HuH-7.5 (cell line): ENCODE measurements at regions not wholly inside any gene's neighbourhood (a gene's known extent, or its start where the extent isn't known, plus 50 kb on each side); places are given as distances from the start of the nearest gene placed in this dataset.
"Not testable (repeated sequence)": the region's sequence is repeated elsewhere in the genome, so short reads cannot be mapped to it uniquely, and the experiment has no call there.

ENCODE experiments used
- DNase-seq: peaks from one replicate; pipeline ENCODE4 v3.0.0; 2011; ENCODE audit warnings: low spot score

DNA sequence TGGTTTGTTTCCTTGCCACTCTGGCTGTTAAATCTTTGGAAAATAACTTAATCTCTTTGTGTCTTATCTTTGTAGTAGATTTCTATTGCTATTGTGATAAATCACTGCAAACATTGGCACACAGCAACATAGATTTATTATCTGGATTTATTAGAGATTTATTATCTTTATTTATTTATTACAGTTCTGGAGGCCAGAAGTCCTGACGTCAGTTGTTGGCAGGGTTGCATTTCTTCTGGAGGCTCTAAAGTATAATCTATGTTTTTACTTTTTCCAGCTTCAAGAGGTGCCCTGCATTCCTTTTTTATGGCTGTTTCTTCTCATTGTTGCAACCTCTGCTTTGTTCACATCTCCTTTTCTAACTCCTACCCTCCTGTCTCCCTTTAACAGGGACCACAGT, 542.8 kb downstream of the GRXCR1 start:
- no peak for DNase-seq

DNA sequence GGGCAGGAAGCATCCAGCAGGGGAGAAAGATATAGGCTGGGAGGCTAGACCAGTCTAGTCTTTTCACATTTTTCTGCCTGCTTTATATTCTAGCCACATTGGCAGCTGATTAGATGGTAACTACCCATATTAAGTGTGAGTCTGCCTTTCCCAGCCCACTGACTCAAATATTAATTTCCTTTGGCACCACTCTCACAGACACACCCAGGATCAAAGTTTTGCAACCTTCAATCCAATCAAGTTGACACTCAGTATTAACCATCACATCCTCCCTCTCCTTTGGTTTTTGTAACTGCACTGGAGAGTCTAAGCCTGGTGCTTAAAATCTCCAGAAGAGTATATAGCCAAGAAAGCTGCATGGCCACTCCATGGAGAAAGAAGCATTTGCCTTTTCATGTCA, 560.4 kb downstream of the GRXCR1 start:
- no peak for DNase-seq

DNA sequence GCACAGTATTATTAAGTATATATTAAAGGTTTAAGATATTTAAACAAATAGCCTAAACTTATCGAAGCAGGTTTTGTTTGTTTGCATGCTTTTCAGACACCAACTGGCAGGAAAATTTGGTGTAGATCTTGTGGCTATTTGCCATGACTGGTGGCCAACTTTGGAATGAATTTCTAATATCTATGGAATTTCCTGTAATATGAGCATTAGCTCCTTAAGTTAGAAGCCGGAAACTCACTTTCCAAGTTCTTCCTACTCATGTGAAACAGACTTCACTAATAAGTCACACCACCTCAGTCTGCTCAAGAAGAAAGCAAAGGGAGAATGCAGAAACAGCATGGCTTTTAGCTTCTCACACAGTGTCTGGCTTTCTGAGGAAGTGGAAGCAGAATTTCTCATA, 563.9 kb downstream of the GRXCR1 start:
- DNase-seq = no peak

DNA sequence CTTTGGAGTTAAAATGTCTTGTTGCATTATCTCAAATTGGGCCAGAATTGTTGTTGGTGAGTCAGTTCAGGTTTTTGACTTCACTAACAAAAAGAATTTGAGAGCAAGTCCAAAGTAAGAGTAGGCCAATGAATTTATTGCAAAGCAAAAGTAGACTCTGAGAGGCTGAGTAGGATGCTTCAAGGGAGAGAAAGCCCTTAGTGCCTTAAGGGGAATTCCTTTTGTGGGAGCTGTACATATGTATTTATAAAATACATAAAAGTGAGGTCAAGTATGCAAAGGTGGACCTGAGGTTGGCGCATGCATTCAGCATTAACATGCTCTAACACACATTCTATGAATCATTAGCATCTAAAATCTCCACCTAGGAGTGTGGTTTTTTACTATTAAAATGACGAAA, 565.4 kb downstream of the GRXCR1 start:
- no peak for DNase-seq

DNA sequence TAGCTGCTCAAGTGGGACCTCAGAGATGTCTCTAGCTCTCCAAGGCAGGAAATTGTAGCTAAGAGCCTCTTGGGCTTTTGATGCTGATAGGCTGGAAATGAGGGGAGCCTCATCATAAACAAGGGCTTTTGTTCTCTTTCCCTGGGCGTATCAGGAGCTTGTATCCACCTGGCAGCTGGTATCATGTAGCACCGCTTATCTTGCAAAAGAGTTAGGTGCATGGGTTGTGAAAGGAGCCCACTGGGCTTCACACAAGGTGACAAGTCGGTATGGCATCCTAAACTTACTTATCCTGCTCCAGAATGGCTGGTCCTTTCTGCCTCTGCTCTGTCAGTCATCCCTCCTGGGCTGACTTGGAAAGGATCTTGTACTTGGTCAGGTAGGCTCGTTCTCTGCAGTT, 565.8 kb downstream of the GRXCR1 start:
- DNase-seq = no peak

DNA sequence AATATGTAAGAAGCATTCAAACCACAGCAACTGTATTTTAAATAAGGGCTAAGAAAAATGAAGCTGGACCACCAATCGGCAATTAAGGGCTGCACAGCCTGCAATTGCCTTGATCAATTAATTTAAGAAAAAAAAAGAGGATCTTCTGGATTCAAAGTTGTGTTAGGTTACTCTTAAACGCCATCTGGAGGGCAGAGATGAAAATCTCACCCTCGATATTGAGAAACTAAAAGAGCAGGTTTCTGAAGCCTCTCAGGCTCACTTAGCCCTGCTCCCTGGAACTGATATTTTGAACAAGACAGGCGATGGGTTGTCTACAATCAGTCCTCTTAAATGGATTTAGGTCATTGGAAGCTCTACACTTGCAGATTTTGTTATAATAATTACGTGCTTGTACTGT, 579.4 kb downstream of the GRXCR1 start:
- DNase-seq = no peak

DNA sequence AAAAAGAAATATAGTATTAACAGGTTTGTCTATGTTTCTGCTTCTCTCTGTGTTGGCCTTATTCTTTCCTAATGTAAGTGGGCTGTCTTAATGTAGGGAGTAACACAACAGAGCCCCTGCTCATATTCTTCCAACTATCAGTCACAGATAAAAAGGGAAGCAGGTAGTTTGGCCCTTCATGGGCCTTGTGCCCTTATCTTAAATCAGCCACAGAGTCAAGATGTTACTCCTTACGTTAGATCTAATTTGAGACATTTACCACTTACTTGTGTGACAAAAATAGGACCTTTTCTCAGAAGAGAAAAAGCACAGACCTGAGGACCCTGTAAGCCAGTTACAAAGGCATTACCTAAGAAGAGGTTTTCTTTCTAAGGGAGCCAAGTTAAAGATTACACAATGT, 589.0 kb downstream of the GRXCR1 start:
- no peak for DNase-seq

DNA sequence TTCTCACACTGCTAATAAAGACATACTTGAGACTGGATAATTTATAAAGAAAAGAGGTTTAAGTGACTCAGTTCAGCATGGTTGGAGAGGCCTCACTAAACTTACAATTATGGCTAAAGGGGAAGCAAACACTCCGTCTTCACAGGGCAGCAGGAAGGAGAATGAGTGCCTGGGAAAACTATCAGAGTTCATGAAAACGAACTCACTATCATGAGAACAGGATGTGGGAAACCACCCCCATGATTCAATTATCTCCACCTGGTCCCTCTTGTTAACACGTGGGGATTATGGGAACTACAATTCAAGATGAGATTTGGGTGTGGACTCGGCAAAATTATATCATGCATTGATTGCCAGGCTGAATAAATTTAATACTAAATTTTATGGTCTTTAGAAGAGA, 592.7 kb downstream of the GRXCR1 start:
- DNase-seq = no peak

DNA sequence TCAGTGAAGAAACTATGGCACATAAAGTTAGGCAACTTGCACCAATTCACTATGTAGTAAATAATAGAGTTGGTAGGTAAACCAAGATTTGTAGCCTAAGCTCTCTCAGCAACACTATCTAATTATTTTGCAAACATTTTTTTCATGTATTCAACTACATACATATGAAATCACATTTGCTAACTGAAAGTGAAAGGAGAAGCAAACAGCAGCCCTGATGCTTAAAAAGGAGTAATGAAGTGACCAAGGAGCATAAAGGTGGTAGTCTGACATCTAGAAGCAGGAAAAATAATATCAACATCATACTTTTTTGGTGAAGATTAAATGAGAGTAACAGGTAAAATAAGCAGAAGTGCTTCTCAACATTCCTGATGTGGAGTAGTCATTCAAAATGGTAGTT, 603.7 kb downstream of the GRXCR1 start:
- DNase-seq = no peak

DNA sequence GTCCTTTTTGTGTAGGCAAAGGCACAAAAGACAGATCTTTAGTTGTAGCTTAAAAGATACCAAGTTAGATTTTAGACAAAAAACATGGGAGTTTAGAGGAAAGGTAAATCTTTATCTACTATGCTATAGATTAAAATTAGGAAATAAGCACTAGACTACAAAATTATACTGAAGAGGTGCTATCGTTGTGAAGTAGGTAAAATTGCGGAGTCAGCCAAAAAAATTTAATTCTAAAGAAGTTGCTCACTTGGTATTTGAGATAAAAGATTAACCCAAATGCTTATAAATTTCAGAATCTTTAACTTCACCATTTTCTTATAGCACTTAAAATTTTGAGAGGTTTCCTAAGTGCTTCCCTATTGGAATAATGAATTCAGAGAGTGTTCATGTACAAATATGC, 604.1 kb downstream of the GRXCR1 start:
- no peak for DNase-seq

DNA sequence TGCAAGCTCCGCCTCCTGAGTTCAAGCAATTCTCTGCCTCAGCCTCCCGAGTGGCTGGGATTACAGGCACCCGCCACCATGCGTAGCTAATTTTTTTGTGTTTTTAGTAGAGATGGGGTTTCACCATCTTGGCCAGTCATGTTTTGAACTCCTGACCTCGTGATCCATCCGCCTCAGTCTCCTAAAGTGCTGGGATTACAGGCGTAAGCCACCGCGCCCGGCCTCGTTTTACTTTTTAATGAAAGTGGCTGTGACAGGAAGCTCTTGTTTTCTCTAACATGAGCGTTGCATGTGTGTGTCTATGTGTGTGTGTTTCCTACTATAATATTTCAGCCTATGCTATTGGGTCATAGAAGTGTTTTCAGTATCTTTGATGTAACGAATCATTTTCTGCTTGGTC, 613.3 kb downstream of the GRXCR1 start:
- not testable (repeated sequence) for DNase-seq

DNA sequence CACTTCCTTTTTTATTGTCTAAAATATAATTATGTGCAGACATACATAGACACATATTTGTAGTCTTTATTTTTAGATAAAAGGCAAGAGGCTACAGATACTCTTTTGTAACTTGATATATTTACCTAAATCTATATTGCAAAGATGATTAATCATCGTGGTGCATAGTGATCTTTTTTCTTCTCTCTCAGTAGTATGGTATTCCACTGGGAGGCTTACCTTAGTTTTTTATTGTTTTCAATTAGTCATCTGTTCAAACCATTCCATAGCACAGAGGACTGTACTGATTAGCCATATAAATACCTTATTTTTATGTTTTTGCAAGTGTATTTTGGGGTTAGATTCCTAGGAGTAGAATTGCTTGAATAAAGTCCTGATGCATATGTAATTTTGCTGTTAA, 619.7 kb downstream of the GRXCR1 start:
- DNase-seq = no peak

DNA sequence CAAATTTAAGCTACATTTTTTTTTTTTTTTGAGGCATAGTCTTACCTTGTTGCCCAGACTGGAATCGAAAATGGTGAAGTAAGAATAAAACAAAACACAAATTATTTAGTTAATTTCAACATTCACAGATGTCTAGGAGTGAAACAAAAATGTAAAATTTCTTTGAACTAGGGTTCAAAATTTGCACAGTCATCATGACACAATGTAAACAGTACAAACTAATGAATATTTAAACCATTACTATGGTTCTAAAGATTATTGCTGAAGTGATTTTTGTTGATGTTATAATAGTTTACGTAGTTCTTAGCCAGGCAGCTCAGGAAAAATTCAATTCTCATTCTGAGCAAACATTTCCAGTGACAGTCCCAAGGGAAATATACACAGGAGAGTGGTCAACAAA, 633.1 kb downstream of the GRXCR1 start:
- DNase-seq = no peak

DNA sequence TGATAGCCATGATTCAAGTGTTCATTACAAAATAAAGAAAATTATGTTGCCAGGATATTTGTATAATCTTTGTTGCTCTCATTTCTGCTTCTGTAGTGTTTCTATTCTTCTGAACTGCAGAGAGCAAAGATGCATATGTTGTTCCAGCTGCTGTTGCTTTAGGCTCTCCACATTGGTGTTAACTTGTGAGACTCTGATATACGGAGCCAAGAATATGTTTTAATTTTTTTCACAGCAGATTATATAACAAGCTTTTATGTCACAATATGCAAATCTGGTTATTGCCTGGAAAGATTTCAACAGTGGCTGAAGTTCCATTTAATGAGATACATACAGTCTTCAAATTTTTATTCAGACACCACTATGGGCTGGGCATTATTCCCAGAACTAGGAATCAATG, 655.0 kb downstream of the GRXCR1 start:
- no peak for DNase-seq

DNA sequence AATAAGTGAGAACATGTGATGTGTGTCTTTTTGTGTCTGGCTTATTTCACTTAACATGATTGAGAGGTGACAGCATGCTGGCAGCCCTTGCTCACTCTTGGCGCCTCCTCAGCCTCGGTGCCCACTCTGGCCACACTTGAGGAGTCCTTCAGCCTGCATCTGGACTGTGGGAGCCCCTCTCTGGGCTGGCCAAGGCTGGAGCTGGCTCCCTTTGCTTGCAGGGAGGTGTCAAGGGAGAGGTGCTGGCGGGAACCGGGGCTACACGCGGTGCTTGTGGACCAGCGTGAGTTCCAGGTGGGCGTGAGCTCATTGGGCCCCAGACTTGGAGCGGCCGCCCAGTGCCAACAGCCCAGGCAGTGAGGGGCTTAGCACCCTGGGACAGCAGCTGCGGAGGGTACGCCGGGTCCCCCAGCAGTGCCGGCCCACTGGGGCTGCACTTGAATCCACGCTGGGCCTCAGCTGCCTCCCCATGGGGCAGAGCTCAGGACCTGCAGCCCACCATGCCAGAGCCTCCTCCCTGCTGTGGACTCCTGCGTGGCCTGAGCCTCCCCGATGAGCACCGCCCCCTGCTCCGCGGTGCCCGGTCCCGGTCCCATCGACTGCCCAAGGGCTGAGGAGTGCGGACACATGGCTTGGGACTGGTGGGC, 658.6 kb downstream of the GRXCR1 start:
- DNase-seq = no peak

DNA sequence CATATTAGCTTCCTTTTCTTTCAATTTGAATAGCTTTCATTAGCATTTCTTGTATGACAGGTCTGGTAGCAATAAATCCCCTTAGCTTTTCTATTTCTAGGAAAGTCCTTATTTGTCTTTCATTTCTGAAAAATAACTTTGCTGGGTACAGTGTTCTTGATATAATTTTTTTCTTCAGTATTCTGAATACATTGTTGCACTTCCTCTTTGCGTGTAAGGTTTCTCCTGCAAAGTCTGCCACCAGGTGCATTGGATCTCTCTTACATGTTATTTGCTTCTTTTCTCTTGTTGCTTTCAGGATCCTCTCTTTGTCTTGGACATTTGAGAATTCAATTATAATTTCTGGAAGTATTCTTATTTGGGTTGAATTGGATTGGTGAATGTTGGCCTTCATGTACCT, 663.7 kb downstream of the GRXCR1 start:
- no peak for DNase-seq

DNA sequence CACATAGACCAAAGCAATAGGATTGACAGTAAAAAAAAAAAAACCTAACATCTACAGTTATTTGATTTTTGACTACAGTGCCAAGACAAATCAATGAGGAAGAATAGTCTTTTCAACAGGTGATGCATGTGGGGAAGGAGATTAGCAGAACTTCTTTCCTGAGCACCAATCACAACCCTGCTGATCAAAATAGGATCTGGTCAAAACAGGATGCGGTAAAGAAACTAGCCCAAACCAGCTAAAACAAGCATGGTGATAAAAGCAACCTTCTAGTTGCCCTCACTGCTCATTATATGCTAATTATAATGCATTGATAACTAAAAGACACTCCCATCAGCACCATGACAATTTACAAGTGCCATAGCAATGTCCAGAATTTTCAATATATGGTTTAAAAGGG, 667.5 kb downstream of the GRXCR1 start:
- DNase-seq = no peak

DNA sequence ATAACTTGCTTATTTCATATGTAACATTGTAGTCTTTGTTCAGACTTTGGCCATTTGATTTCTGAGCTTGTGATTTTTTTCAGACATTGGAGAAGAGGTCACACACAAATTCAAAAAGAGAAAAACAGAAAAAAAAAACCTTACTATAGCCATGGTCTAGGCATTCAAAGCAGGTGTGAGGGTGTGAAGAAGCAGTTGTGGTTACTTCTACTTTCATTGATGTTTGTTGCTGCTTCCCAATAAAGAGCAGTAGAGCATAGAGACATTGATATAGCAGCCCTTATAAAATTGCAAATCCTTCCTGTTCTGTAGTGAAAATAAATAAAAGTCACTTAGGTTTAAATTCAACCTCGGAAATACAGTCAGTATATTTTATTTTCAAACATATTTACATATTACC, 671.6 kb downstream of the GRXCR1 start:
- no peak for DNase-seq

DNA sequence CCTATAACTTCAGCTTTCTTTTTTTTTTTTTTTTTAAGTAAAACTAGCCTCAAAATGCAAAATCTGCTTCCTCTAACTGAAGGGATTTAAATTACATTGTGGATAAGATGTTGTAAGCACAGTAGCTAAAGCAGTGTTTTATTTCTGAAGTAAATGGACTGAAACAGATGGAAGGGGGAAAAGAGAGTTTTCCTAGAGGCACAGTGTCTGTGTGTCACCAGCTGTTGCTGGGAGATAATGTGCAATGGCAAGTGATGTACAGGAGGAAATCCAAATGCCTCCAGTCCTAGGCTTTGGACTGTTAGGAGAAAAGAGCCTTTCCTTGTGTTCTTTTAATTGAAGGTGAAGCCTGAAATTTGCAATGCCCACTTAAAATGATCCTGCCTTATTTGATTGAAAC, 672.1 kb downstream of the GRXCR1 start:
- DNase-seq = no peak

DNA sequence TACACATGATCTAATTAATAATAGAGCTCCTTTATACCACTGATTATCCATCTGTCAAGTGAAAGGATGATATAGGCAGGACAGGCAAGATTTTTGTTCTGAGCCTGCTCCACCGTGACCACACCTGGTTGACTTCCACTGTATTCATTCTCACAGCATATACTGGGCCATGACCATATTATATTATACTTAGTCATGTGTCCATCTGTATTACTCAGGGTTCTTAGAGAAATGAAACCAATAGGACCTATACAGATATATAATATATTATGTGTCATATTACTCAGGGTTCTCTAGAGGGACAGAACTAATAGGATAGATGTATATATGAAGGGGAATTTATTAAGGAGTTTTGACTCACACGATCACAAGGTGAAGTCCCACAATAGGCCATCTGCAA, 675.1 kb downstream of the GRXCR1 start:
- DNase-seq = no peak

DNA sequence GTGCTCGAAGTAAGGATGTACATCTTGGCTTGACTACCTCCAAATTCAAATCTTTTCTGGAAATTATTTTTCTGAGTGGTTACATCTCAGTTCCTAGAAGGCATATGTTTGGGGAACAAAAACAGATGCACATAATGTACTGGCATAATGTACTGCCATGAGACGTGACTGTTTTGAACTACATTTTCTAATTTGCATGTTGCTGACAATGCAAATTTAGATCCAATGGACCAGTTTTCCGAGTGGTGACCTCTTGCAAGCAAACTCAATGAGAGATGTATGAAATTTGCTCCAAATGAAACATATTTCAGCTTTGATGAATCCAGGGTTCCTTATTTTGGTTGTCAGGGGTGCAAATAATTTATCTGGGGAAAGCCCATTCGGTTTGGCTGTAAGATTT, 694.3 kb downstream of the GRXCR1 start:
- no peak for DNase-seq

DNA sequence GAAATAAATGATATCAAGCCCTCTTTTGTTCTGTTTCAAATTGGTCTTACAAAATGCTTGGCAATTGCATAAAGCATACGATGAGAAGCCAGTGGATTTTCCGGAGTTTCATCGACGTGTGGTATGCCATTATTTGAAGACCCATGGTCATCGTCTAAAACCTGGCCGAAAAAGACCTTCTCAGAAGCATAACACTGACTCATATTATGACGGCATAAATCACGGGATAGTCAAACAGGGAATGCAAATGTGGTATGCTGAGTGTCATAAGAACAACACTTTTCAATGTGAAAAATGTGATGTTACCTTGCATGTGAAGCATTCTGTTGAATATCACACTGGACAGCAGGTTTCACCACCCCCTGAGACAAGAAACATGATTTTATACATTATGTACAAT, 695.2 kb downstream of the GRXCR1 start:
- no peak for DNase-seq

DNA sequence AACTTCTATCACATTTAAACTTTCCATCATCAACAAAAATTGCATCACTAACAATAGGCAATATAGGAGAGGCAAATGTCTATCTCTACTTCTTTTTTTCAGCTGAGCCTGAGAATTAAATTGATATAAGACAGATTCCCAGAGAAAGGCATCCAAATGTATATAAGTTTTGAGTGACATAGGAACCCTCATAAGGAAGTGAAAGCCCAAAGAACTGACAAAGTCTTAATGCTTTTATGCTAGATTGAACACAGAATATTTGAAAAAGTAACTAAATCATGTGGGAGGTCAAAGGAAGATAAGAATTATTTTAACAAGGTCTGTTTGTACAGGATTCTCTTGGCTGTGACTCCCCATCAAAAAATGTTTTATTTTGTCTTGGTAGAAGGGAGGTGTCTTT, 714.9 kb downstream of the GRXCR1 start:
- no peak for DNase-seq

DNA sequence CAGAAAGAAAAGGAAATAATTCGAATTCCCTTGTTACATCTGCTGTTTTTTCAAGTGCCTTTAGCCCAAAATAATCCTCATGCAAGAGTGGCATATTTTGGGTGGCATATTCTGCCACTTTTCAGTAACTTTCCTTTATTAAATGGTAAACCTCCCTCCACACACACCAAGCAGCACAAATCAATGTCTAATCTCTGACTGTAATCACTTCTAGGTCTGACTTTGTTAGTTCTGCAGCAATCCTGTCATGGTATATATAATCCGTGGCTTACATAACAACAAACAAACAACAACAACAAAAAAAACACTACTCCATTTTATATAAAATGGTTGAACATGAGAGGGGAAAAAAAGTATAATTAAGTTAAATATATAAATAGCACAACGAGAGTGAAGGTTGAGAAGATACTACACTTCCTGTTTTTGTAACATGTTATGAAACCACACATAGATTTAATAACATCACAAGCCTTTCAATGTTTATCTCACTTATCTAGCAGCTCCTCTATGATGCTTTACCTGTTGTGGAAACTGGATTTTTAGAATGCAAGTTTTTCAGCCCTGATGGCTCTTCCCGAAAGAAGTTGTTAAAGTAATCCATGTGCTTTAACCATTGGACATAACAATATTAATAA, 715.4 kb downstream of the GRXCR1 start:
- no peak for DNase-seq
